Fibroblast of skin of abdomen (primary cell): ENCODE measurements at regions not wholly inside any gene's neighbourhood (a gene's known extent, or its start where the extent isn't known, plus 50 kb on each side); places are given as distances from the start of the nearest gene placed in this dataset.

Source experiments
- DNase-seq: peaks from one replicate; pipeline ENCODE4 v3.0.0-alpha.2; 2013

GRCh38 chr2:136238286-136239078 is 120.5 kb upstream of the CXCR4 start:
- DNase-seq: no peak

DNA sequence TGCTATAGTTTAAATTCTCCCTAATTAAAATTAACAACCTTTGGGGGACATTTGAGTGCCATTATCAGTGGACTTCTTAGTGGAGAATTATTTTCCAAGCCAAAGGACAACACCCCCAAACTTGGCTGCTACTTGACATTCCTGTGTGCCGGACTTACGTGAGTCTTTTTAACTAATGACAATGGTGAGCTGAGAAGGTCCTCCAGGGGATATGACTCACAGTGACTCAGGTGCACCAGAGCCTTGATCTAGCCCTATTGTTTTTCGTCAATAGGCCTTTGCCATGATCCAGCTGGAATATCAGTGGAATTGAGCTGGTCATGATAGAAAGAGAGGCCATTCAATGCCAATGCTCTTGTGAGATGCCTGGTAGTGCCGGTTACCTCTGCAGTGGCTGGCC is 118.1 kb upstream of the CXCR4 start:
- peak; percentile 37 for DNase-seq

- DNase-seq: no peak
Observed at GRCh38 chr2:136235546-136235945, 117.6 kb upstream of the CXCR4 start.

GRCh38 chr2:136234261-136234660 is 116.3 kb upstream of the CXCR4 start:
- DNase-seq: no peak

DNA sequence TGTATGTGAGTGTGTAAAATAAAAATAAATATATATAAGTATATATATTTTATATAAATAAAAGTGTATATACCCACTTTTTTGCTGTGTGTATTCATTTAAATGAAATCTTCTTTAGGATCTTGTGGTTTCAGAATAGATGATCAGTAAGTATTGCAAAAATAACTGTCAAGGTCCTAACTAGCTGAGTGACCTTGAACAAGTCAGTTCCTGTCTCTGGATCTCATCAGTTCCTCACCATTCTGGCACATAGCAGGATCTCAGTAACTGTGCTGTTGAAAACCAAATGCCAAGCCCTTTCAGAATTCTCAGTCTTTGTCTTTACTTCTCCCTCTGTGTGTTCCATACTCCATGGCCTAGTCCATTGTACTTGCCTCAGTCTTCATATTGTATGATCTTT is 115.3 kb upstream of the CXCR4 start:
- DNase-seq: no peak

GRCh38 chr2:136232456-136233172 is 114.7 kb upstream of the CXCR4 start:
- DNase-seq: no peak

GRCh38 chr2:136230464-136230863 is 112.5 kb upstream of the CXCR4 start:
- no peak for DNase-seq

DNA sequence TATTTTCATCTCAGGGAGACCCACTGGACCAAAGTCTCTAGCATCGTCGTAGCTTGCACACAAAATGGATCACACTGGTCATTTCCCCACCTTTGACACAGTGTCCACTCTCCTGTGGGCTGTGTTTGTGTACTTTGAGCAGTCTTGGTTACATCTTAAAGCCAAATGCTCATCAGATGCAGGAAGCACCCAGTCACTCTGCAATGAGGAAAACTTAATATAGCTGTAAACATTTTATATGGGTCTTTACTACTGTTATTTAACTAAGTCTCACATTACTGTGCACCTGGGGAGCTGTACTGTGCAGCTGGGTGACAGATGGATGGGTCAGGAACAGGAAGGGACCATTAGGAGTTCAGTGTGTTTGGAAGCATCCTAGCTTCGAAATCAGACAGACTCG is 109.0 kb upstream of the CXCR4 start:
- DNase-seq: no peak

DNA sequence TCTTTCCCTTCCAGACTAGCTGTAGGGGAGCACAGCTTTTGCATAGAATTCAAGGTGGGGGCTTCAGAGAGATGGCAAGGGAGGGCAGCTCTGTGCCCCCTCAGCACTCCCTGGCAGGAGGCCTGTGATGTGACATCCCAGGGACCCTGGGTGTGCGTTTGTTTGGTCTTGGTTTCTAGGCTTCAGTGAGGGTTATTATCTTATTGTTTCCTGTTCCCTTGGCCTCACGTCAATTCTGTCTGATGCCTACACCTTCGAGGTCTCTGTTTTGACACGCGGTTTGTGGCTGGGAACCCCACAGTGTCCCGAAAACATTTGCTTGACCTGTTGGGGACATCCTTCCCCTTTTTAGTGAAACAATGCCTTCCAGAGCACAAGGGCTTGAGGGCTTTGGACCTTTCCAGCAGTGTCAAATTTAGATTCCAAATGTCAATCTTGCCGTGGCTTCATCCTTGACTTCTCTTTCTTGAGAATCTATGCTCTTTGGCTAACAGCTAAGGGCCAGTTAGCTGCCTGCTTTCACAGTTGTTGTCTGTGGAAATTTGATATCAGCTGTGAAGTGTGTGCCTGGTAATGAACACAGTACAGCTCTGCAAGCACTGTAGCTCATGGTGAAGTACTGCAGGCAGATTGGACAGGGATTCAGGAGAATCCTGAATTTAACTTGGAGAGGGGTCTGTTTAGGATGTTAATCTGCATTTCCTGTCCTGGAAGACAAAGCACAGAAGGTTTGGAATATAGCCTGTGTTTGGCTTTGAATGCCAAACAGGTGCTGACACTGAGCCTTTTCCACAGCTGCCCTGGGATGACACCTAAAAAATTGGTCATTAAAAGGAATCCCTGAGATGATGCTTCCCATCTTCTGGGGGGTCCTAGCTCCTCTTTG is 108.2 kb upstream of the CXCR4 start:
- DNase-seq: no peak

DNA sequence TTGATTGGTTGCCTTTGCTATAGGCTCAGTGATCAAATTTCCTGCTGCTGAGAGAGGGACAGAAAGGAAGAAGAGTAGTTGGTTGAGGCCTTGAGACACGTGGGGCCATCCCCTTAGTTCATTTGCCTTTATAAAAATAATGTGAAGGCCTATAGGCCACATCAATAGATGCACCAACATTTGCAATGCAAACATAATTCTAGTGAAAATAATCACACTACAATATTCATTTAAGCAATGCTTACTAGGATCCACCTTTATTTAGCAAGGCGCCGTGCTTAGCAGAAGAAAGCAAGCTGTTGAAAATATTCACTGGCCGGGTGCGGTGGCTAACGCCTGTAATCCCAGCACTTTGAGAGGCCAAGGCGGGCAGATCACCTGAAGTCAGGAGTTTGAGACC is 105.3 kb upstream of the CXCR4 start:
- DNase-seq: no peak

- no peak for DNase-seq
Observed at GRCh38 chr2:136222862-136223261, 104.9 kb upstream of the CXCR4 start.

DNA sequence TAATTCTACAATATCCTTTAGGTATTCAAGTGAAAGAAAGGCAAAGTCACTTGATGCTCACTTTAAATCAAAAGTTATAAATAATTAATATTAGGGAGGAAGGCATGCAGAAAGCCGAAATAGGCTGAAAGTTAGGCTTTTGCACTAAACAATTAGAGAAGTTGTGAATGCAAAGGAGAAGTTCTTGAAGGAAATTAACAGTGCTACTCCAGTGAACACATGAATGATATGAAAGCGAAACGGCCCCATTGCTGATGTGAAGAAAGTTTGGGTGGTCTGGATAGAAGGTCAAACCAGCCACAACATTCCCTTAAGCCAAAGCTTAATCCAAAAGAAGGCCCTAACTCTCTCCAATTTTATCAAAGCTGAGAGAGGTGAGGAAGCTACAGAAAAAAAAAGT is 103.1 kb upstream of the CXCR4 start:
- DNase-seq: no peak

GRCh38 chr2:136219963-136220362 is 102.0 kb upstream of the CXCR4 start:
- peak; percentile 4 for DNase-seq

GRCh38 chr2:136219341-136219740 is 101.4 kb upstream of the CXCR4 start:
- DNase-seq: no peak

DNA sequence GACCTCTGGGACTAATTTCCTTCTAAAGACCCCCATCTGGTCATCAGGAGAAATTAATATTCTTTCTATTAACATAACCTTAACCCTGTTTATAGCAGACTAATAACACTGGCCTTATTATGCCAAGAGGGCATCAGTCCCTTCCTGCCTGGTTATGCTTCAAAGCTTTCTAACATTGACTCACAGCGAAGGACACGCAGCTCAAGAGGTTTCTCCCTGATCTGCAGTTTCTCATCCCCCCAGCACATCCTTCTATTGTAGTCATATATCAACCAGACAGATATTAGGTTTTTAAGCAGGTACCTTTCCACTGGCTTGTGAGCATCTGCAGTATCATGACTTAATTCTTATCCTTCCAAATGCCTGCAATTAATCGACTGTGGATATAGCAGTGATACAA is 100.0 kb upstream of the CXCR4 start:
- DNase-seq: no peak

DNA sequence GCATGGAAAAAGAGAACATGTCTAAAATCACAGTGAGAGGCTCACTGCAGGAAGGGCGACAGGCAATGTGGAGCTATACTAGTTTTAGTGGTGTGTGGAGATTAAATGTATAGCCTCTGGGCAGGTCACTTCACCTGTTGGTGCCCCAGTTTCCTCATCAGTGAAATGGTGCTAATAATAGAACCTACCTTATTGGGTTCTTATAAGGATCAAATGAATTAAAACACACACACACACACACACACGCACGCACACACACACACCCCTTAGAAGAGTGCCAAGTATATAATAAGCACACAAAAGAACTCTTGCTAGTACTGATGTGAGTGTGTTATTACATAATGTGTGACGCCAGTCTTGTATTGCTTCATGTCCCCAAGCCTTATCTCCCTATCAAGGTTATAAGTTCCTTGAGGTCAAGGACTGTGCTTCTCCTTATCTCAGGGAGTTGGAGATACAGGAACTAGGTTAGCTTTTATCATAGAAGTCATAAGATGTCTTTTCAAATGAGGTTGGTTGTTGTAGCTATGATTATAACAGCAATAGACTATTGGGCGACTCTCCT is 98.0 kb upstream of the CXCR4 start:
- DNase-seq: no peak

DNA sequence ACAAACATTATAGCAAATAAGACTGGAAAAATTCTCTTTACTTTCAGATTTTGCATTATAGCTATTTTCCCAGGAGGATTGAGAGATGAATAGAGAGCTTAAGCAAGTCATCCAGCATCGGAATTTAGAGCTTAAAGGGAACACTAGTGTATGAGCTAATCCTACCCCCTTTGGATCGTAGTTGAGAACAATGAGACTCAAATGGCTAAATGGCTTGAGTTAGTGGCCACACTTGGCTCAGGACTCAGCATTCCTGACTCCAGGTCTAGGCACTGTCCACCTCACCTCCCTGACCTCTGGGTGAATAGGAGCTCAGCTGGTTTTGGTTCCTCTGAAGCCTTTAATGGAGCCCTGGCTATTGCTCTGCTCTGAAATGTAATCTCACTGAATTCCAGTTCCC is 97.5 kb upstream of the CXCR4 start:
- DNase-seq: no peak

- DNase-seq: no peak
Observed at GRCh38 chr2:136214307-136215200, 96.6 kb upstream of the CXCR4 start.

DNA sequence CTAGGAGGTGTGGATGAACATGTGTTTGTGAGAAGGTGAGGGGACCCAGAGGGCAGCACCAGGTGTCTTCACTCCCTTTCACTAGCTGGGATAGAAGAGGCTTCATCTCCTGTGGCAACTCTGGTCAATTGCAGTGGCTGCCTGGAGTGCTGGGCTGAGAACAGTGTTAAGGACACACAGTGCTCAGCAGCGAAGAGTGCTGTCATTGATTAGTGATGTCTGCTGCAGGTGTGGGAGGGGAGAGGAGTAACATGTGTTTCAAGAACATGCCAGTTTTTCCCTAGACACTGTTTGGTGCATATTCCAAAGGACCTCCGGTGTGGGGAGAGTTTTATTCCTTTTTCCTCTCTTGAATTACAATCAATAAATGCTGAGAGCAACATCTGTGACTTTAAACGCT is 95.9 kb upstream of the CXCR4 start:
- DNase-seq: no peak

- no peak for DNase-seq
Observed at GRCh38 chr2:136212426-136213378, 94.8 kb upstream of the CXCR4 start.

DNA sequence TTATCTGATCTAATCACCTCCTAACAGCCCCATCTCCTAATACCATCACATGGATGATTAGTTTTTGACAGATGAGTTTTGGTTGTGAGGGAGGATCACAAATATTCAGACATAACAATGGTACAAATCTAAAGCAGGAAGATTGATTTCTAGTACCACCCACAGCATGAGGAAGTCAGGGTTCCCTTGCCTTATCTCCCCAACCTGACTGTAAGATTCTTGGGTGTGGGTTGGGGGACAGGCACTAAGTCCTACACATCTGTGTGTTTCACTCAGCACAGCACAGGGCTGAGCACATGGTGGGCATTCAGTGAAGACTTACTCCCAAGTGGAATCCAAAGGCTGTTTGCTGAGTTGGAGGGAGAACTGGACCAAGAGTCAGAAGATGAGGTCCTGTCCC is 93.8 kb upstream of the CXCR4 start:
- DNase-seq: no peak
